ENCODE measurements at regions not wholly inside any gene's neighbourhood (a gene's known extent, or its start where the extent isn't known, plus 50 kb on each side); places are given as distances from the start of the nearest gene placed in this dataset.

GRCh38 chr11:130819625-130820024 is 96.7 kb downstream of the SNX19 start:
- no peaks in the 10 kb centered on the region for H3K4me1 ChIP-seq
- no peak for TF ChIP-seq CTCF (IDR thresholded peaks at IDR 0.05)
- no peaks in the 10 kb centered on the region for H3K36me3 ChIP-seq
- no peak overlapping the region for H3K27ac ChIP-seq
- intact Hi-C loops (cut with DNase I): no loop called here
- H3K9me3 ChIP-seq: no peaks in the 10 kb centered on the region
- no peak for DNase-seq
- no peak overlapping the region for H3K4me3 ChIP-seq
- ATAC-seq: no peak
- no peaks in the 10 kb centered on the region for H3K27me3 ChIP-seq

Small RNAs in the stretch of these regions (microRNA-seq; reads per million reads assigned to microRNA genes)
- 0 reads per million in 2 donors for gene MIR8052

Measured in left lung (tissue), 4 donors.